Activated CD4-positive, alpha-beta memory T cell treated with anti-CD3 and anti-CD28 coated beads, Interleukin-2, amount 10 ng/mL, durations not matched to agents 7 days and 5 days (primary cell): ENCODE measurements at regions not wholly inside any gene's neighbourhood (a gene's known extent, or its start where the extent isn't known, plus 50 kb on each side); places are given as distances from the start of the nearest gene placed in this dataset.
"Not testable (repeated sequence)": the region's sequence is repeated elsewhere in the genome, so short reads cannot be mapped to it uniquely, and the experiment has no call there.

Experiments
- CTCF ChIA-PET: fragments of 350-600 bp; sonication (Branson Sonifier 250); formaldehyde crosslinking; loops from one replicate; lab custom pipeline; 2021; ENCODE audit warnings: antibody characterized with exemption, inconsistent platforms; lab: Charles Lee
- POLR2A ChIA-PET: fragments of 350-600 bp; sonication (Branson Sonifier 250); formaldehyde crosslinking; loops from one replicate; lab custom pipeline; 2021; ENCODE audit warnings: antibody characterized with exemption; lab: Charles Lee
- DNase-seq: peaks from one replicate; pipeline ENCODE4 v3.0.0-alpha.2; 2020
- H3K27ac Mint-ChIP-seq: one replicate; pipeline ENCODE4 v1.8.0; 2021; ENCODE audit warnings: mild to moderate bottlenecking, mixed read lengths
- H3K27me3 Mint-ChIP-seq: one replicate; pipeline ENCODE4 v1.8.0; 2021; ENCODE audit warnings: mixed read lengths
- H3K36me3 Mint-ChIP-seq: one replicate; pipeline ENCODE4 v1.8.0; 2021; ENCODE audit warnings: low read depth, mixed read lengths
- H3K4me1 Mint-ChIP-seq: one replicate; pipeline ENCODE4 v1.8.0; 2021; ENCODE audit warnings: mixed read lengths
- H3K4me3 Mint-ChIP-seq: one replicate; pipeline ENCODE4 v1.8.0; 2021; ENCODE audit warnings: mild to moderate bottlenecking, mixed read lengths
- H3K9me3 Mint-ChIP-seq: one replicate; pipeline ENCODE4 v1.8.0; 2021; ENCODE audit warnings: mixed read lengths

DNA sequence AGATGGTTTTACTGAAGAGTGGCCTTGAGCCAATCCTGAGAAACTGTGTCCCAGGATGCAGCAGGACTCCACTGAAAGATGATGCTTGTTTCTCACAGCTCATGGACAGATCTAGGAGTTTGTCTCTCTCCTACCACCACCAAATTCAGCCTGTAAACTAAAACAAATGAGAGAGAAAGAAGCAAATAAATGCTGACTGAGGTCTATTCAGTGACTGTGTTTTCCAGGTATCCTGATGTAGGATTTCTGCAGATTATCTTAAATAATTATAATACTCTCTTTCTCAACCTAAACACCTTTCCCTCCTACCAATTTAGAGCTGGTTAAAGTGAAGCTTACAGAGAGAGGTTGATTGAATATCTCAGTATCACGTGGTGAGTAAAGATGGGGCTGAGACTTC, 599.6 kb upstream of the LCORL start:
- DNase-seq: no peak
- Mint-ChIP-seq H3K27ac (no peak overlapping the region), H3K4me1 (no peaks in the 10 kb centered on the region), H3K9me3 (no peaks in the 10 kb centered on the region), H3K36me3 (no peaks in the 10 kb centered on the region), H3K27me3 (no peaks in the 10 kb centered on the region), H3K4me3 (no peak overlapping the region)
- POLR2A ChIA-PET: no interaction called here
- CTCF ChIA-PET: interaction anchor here (1.2 kb wide), 1 partner anchor 28 kb away, joined by 4 read pairs; no protein-coding TSS in a partner anchor

DNA sequence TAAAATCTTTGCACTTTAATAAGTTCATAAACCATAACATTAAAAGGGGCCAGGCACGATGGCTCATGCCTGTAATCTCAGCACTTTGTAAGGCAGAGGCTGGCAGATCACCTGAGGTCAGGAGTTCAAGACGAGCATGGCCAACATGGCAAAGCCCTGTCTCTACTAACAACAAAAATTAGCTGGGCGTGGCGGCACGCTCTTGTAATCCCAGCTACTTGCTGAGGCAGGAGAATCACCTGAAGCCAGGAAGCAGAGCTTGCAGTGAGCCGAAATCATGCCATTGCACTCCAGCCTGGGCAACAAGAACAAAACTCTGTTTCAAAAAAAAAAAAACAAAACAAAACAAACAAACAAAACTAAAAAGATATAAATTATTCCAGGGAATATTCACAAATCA, 595.2 kb upstream of the LCORL start:
- ChIA-PET CTCF (interaction anchor here (0.7 kb wide), 1 partner anchor 507 kb away, joined by 3 read pairs; no protein-coding TSS in a partner anchor), POLR2A (no interaction called here)
- H3K4me3 Mint-ChIP-seq: no peak overlapping the region
- no peak for DNase-seq
- H3K9me3 Mint-ChIP-seq: no peaks in the 10 kb centered on the region
- H3K27me3 Mint-ChIP-seq: no peaks in the 10 kb centered on the region
- no peaks in the 10 kb centered on the region for H3K4me1 Mint-ChIP-seq
- no peaks in the 10 kb centered on the region for H3K36me3 Mint-ChIP-seq
- H3K27ac Mint-ChIP-seq: no peak overlapping the region

DNA sequence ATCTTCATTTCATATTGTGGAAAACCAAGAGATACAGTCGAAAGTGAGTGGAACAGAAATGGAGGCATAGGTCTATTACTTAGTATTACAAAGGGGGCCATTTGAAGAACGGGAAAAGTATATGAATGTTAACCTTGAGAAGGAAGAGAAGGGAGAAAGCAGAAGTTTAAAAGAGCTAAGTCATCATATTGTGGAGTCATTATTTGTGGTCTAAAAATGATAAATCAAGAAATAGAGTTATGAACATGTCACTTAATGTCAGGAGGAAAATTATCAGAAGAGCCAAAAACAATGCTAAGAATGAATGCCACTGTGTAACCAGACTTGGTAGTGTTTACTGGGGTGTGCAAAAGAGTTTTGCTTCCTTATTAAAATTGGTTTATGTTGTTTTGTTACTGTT, 589.5 kb upstream of the LCORL start:
- no peak overlapping the region for H3K27ac Mint-ChIP-seq
- peaks cover 8% of the 10 kb centered on the region for H3K9me3 Mint-ChIP-seq
- DNase-seq: no peak
- H3K4me1 Mint-ChIP-seq: no peaks in the 10 kb centered on the region
- CTCF ChIA-PET: no interaction called here
- POLR2A ChIA-PET: no interaction called here
- no peak overlapping the region for H3K4me3 Mint-ChIP-seq
- H3K36me3 Mint-ChIP-seq: no peaks in the 10 kb centered on the region
- no peaks in the 10 kb centered on the region for H3K27me3 Mint-ChIP-seq

DNA sequence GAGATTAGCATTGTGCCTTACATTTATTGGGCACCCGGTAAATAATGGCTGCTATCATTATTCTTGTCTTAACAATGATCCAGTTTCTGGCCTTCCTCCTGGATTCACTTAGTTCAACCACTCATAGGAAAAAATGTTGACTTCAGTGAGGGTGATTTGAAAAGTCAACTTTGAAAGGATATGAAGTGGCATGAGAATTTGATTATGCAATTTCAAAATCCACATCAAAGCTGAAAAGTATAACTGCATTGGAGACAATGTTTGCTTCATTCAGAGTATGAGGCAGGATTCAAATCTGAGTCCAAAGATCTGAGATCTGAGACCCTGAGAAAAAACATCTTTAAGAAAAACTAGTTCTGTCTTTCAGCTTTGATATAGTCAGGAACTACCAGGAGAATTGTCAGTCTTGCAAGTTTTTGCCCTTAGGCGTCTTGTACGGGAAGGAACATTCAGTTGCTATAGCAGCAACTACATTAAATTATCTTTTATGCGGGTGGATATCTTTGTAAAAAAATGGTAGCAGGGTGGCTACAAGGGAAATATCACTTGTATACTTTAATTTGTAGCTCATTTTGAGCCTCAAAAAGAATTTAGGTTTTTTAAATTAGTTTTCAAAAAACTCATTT, 587.5 kb upstream of the LCORL start:
- Mint-ChIP-seq H3K36me3 (no peaks in the 10 kb centered on the region), H3K4me1 (no peaks in the 10 kb centered on the region), H3K9me3 (peaks cover 8% of the 10 kb centered on the region), H3K4me3 (no peak overlapping the region), H3K27ac (no peak overlapping the region), H3K27me3 (no peaks in the 10 kb centered on the region)
- no peak for DNase-seq
- CTCF ChIA-PET: no interaction called here
- POLR2A ChIA-PET: no interaction called here

DNA sequence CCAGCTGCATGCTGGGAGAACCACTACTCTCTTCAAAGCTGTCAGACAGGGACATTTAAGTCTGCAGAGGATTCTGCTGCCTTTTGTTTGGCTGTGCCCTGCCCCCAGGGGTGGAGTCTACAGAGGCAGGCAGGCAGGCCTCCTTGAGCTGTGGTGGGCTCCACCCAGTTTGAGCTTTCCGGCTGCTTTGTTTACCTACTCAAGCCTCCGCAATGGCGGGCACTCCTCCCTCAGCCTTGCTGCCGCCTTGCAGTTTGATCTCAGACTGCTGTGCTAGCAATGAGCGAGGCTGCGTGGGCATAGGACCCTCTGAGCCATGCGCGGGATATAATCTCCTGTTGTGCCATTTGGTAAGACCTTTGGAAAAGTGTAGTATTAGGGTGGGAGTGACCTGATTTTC, 581.1 kb upstream of the LCORL start:
- POLR2A ChIA-PET, H3K4me1 Mint-ChIP-seq, CTCF ChIA-PET, H3K9me3 Mint-ChIP-seq, DNase-seq, H3K36me3 Mint-ChIP-seq, H3K27me3 Mint-ChIP-seq, H3K4me3 Mint-ChIP-seq, H3K27ac Mint-ChIP-seq: not testable (repeated sequence)

DNA sequence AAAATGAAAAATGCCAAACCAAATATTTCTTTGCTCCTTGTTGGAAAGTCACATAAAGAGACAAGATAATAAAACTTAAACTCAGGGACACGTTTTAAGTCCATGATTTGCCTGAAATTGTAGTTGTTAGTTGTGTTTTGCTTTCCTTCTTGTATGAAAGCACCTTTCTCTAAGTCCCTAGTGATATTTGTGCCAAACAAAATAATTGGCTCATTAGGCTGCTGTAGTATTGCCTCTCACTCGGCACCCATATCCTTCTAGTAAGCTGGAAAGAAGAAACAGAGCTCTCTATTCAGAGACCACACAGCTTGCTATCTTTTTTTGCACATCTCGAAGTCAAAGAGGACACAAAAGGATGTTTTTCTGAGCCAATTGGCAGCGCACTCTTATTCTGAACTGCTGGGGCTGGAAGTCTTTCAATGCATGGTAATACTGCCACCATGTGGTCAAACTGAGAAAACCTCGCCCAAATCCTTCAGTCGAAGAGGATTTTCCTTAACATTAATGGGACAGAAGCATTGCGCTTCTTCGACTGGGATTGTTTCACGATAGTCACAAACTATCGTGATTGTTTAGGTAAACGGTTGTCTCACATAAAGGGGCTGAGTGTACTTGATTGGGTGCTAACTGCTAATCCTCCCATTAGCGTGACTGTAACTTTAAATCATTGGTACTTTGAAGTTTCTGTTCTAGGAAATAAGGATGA, 571.9 kb upstream of the LCORL start:
- no peaks in the 10 kb centered on the region for H3K9me3 Mint-ChIP-seq
- ChIA-PET POLR2A (interaction anchor here (1.1 kb wide), 1 partner anchor 777 kb away, joined by 4 read pairs; no protein-coding TSS in a partner anchor), CTCF (interaction anchor here (1.0 to 2.3 kb wide), 2 partner anchors 28 to 1044 kb away, joined by 4 to 7 read pairs; no protein-coding TSS in a partner anchor)
- H3K27me3 Mint-ChIP-seq: peaks cover 2% of the 10 kb centered on the region
- DNase-seq: peak; percentile 42
- peaks cover 3% of the 10 kb centered on the region for H3K4me1 Mint-ChIP-seq
- H3K27ac Mint-ChIP-seq: no peak overlapping the region
- no peak overlapping the region for H3K4me3 Mint-ChIP-seq
- H3K36me3 Mint-ChIP-seq: no peaks in the 10 kb centered on the region

DNA sequence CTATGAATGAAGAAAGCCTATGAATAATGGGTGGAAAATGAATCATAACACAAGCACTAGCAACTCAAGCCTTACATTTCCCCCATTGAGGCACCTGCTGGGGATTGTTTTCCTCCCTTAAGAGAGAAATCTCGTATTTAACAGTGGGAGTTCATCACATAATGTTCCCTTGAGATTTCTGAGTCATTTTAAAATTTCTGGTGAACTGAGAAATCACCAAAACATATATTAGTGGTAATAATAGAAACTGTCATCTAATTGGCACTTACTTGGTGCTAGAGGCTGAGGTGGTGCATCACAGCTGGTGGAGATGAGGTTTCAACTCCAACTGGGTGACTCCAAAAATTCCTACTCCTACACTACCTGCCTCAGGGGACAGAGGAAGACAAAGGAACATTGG, 561.3 kb upstream of the LCORL start:
- Mint-ChIP-seq H3K4me3 (no peak overlapping the region), H3K27ac (no peak overlapping the region), H3K27me3 (peaks cover 4% of the 10 kb centered on the region), H3K4me1 (no peaks in the 10 kb centered on the region), H3K9me3 (no peaks in the 10 kb centered on the region), H3K36me3 (no peaks in the 10 kb centered on the region)
- DNase-seq: no peak
- POLR2A ChIA-PET: no interaction called here
- CTCF ChIA-PET: no interaction called here

DNA sequence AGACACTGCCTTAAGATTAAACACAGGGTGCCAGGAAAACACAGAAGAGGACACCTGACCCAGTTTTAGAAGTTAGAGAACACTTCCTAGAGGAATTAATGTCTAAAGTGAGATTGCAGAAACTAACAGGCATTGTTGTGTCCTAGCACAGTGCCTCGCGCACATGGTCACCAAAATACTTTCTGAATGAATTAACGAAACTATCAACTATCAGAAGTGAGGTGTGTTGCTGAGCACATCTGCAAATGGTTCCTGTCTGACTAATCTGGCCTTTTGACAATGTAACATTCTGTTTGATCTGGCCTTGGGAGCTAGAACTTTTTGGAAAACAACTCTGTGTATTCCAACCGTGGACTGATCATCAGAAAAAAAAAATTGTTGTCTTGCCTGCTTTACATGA, 556.8 kb upstream of the LCORL start:
- Mint-ChIP-seq H3K27ac (no peak overlapping the region), H3K27me3 (peaks cover 1% of the 10 kb centered on the region), H3K36me3 (no peaks in the 10 kb centered on the region), H3K9me3 (no peaks in the 10 kb centered on the region), H3K4me1 (no peaks in the 10 kb centered on the region), H3K4me3 (no peak overlapping the region)
- ChIA-PET CTCF (no interaction called here), POLR2A (no interaction called here)
- DNase-seq: no peak

DNA sequence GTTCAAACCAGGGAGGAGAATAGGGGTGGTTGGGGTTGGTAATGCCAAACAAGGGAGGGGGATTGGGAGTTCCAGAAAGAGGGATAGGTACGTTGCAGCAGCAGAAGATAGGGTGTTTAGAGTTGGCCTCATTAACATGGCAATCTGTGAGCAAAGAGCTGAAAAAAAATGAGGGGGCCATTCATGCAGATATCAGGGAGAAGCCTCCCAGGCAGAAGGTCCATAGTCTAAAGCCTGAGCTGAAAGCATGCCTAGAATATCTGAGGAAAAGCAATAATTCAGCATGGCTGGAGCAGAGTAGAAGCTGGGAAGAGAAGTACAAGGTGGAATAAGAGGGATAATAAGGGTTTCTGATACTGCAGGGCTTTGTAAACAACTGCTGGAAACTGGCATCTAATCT, 550.9 kb upstream of the LCORL start:
- Mint-ChIP-seq H3K4me3 (no peak overlapping the region), H3K9me3 (no peaks in the 10 kb centered on the region), H3K27ac (no peak overlapping the region), H3K36me3 (no peaks in the 10 kb centered on the region), H3K27me3 (no peaks in the 10 kb centered on the region), H3K4me1 (no peaks in the 10 kb centered on the region)
- ChIA-PET POLR2A (no interaction called here), CTCF (no interaction called here)
- DNase-seq: no peak

DNA sequence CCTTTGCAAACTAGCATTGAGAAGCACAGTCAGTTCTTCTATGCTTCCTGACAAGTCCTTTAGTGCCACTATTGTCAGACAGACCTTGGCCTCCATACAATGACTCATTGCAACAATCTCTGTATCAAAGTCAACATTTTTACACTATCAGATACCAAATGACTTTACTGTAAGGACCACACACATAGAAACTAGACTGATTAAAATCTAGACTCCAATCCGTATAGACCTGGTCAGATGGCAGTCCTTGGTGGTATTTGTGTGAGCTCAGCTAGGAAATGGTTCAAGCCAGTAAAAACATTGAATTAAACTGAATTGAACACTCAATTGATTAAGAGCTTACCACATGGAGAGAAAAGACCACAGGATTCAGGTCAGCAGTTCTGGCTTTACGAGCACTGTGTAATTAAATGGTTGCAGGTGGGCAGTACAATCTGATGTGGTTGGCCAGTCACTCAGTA, 549.8 kb upstream of the LCORL start:
- POLR2A ChIA-PET: no interaction called here
- Mint-ChIP-seq H3K4me1 (no peaks in the 10 kb centered on the region), H3K9me3 (no peaks in the 10 kb centered on the region), H3K4me3 (no peak overlapping the region), H3K27ac (no peak overlapping the region), H3K27me3 (no peaks in the 10 kb centered on the region), H3K36me3 (no peaks in the 10 kb centered on the region)
- CTCF ChIA-PET: no interaction called here
- no peak for DNase-seq

DNA sequence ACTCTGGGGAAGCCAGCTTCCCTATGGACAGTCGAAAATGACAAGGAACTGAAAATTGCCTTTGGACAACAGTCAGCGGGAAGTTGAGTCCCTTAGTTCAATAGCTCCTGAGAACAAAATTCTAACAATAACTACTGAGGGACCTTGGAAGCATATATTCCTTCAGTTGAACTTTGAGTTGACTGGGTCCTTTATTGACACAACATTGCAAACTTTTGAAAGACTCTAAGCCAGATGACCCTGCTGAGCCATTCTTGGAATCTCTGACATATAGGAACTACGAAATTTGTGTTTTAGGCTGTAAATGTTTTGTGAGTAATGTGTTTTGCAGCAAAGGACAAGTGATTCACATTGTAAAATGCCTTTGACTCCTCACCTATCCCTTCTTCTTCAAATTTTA, 548.8 kb upstream of the LCORL start:
- no peaks in the 10 kb centered on the region for H3K27me3 Mint-ChIP-seq
- H3K4me3 Mint-ChIP-seq: no peak overlapping the region
- H3K27ac Mint-ChIP-seq: no peak overlapping the region
- no peaks in the 10 kb centered on the region for H3K36me3 Mint-ChIP-seq
- no peak for DNase-seq
- CTCF ChIA-PET: no interaction called here
- H3K4me1 Mint-ChIP-seq: no peaks in the 10 kb centered on the region
- POLR2A ChIA-PET: no interaction called here
- H3K9me3 Mint-ChIP-seq: no peaks in the 10 kb centered on the region

DNA sequence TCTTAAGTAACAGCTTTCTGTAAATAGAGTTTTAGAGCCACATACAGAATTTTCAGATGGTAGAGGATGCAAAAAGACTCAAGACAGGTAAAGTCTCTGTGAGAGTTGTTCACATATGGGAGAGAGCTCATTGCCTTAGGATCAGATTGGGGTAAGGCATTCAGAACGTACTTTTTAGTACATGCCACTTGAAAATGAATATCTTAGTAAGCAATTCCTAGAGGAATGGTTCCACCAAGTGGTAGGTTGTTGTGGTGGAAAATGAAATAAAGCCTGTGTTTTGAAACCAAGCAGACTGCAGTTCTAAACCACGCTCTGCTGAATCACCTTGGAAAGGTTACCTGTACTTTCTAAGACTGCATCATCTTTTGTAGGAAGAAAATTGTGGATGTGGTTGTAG, 547.0 kb upstream of the LCORL start:
- H3K4me1 Mint-ChIP-seq: no peaks in the 10 kb centered on the region
- no peaks in the 10 kb centered on the region for H3K27me3 Mint-ChIP-seq
- H3K4me3 Mint-ChIP-seq: no peak overlapping the region
- H3K9me3 Mint-ChIP-seq: no peaks in the 10 kb centered on the region
- no peak overlapping the region for H3K27ac Mint-ChIP-seq
- ChIA-PET POLR2A (no interaction called here), CTCF (no interaction called here)
- DNase-seq: no peak
- H3K36me3 Mint-ChIP-seq: no peaks in the 10 kb centered on the region

DNA sequence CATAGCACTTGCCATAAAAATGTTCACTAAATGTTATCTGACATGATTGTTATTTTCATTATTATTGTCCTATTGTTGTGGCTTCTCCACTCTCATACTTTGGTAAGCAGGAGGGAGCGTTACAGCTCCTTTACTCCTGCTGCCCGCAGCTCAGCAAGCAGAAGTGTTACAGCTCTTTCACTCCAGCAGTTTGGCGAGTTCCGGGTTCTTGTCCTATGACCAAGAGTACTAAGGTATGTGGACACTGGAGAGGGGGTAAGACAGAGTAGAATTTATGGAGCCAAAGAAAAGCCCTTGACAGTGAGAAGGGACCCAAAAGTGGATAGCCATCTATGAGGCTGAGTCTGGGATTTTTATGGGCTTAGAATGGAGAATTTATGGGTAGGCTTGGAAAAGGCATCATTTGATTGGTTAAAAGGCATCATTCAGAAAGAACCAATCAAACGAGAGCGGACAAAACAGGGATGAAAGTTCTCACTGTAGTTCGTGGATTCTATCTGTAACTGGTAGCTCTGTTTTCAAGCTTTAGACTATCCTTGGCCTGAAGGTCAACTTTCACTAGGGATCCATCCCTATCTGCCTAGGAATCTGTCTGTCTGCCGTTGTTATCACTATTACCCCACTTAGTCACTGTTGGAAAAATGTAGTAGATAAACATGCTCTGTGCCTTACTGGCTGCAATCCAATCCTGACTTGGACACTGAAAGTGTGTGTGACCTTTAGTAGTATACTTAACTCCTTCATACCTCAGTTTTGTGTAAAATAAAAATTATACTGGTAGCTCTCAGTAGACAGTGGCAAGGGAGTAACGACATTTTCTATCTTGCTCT, 545.6 kb upstream of the LCORL start:
- H3K36me3 Mint-ChIP-seq: no peaks in the 10 kb centered on the region
- POLR2A ChIA-PET: no interaction called here
- H3K4me1 Mint-ChIP-seq: no peaks in the 10 kb centered on the region

More for the DNA sequence above, 545.6 kb upstream of the LCORL start:
- no peak for DNase-seq
- Mint-ChIP-seq H3K9me3 (no peaks in the 10 kb centered on the region), H3K27me3 (no peaks in the 10 kb centered on the region), H3K27ac (no peak overlapping the region), H3K4me3 (no peak overlapping the region)
- CTCF ChIA-PET: no interaction called here
